ENCODE measurements at regions not wholly inside any gene's neighbourhood (a gene's known extent, or its start where the extent isn't known, plus 50 kb on each side); places are given as distances from the start of the nearest gene placed in this dataset.

GRCh38 chr16:79363484-79363883 lies 237.1 kb downstream of the MAF start:
- CTCF ChIA-PET = interaction anchor here (0.7 kb wide), 1 partner anchor 235 kb away, joined by 3 read pairs; no protein-coding TSS in a partner anchor
- Histone ChIP-seq H3K9ac (no peak overlapping the region), H3K9me3 (no peaks in the 10 kb centered on the region), H3K27ac (ENCODE audit: low read depth in 2 of 2, low read length in 1 of 2) (no peak overlapping the region), H2AFZ (ENCODE audit: low read depth) (no peak overlapping the region), H3K36me3 (replicated peaks in 1 of 2; ENCODE audit: control insufficient read depth in 1 of 2, insufficient read depth in 2 of 2, low read length in 1 of 2) (no peaks in the 10 kb centered on the region), H3K27me3 (ENCODE audit: insufficient read depth) (no peaks in the 10 kb centered on the region), H3K4me1 (ENCODE audit: control insufficient read depth in 1 of 2, insufficient read depth in 2 of 2, low read depth in 1 of 2, low read length in 1 of 2) (no peaks in the 10 kb centered on the region), H3K9me2 (no peaks in the 10 kb centered on the region), H3K79me2 (ENCODE audit: insufficient read depth) (no peaks in the 10 kb centered on the region), H3F3A (replicated peaks; ENCODE audit: insufficient read depth) (no peaks in the 10 kb centered on the region), H3K4me2 (no peak overlapping the region), H3K4me3 (ENCODE audit: low read depth in 2 of 2, low read length in 1 of 2) (no peak overlapping the region), H4K20me1 (ENCODE audit: insufficient read depth) (no peaks in the 10 kb centered on the region)
- WGBS (ENCODE audit: low lambda C conversion rate) = 6% methylated on average over 2 of the region's 2 CpGs
- TF ChIP-seq FOXM1 (IDR thresholded peaks at IDR 0.05; ENCODE audit: low read depth) = no peak
- TF ChIP-seq JUND (IDR thresholded peaks at IDR 0.05) = no peak
- TF ChIP-seq YY1 (IDR thresholded peaks at IDR 0.05; ENCODE audit: low read depth) = no peak
- TF ChIP-seq NFIC (IDR thresholded peaks at IDR 0.05; ENCODE audit: borderline replicate concordance) = no peak
- TF ChIP-seq EZH2phosphoT487 (IDR thresholded peaks at IDR 0.05; ENCODE audit: borderline replicate concordance, low read depth) = no peak
- no peak for TF ChIP-seq MXI1 (IDR thresholded peaks at IDR 0.05; ENCODE audit: low read depth, low read length)
- TF ChIP-seq REST (IDR thresholded peaks at IDR 0.05; ENCODE audit: low read depth, low read length) = no peak
- no peak for TF ChIP-seq MAX (IDR thresholded peaks at IDR 0.05; ENCODE audit: low read depth)
- no peak for TF ChIP-seq GABPA (IDR thresholded peaks at IDR 0.05; ENCODE audit: low read depth)
- no peak for TF ChIP-seq RXRA (IDR thresholded peaks at IDR 0.05; ENCODE audit: borderline replicate concordance, low read depth)
- TF ChIP-seq IRF3 (IDR thresholded peaks at IDR 0.05; ENCODE audit: low read depth, low read length) = no peak
- TF ChIP-seq PBX3 (IDR thresholded peaks at IDR 0.05) = no peak
- no peak for TF ChIP-seq GATA2 (CRISPR knock-in tag; IDR thresholded peaks at IDR 0.05)
- TF ChIP-seq ZBTB33 (IDR thresholded peaks at IDR 0.05; ENCODE audit: borderline replicate concordance, low read depth) = no peak
- no peak for TF ChIP-seq SMC3 (IDR thresholded peaks at IDR 0.05; ENCODE audit: low read depth, low read length)
- TF ChIP-seq ELF1 (IDR thresholded peaks at IDR 0.05) = no peak
- TF ChIP-seq USF2 (IDR thresholded peaks at IDR 0.05; ENCODE audit: borderline replicate concordance, low read depth, low read length) = no peak
- TF ChIP-seq NRF1 (IDR thresholded peaks at IDR 0.05; ENCODE audit: low read depth, low read length) = no peak
- no peak for TF ChIP-seq CHD2 (IDR thresholded peaks at IDR 0.05; ENCODE audit: low read length, partially characterized antibody)
- no peak for DNase-seq
- POLR2A ChIA-PET = no interaction called here

All from SK-N-SH (cell line).